Stomach (tissue), 8 donors: ENCODE measurements at regions not wholly inside any gene's neighbourhood (a gene's known extent, or its start where the extent isn't known, plus 50 kb on each side); places are given as distances from the start of the nearest gene placed in this dataset.

ENCODE experiments used
- DNase-seq, 2 donors: peaks; one replicate each; pipeline versions ENCODE4 v3.0.0 to v3.0.0-alpha.2; 2013 to 2019
- H3K27ac ChIP-seq, 5 donors: fragments of 200-600 bp in 4 of 5; sonication (generic) in 4 of 5; one replicate each; pipeline ENCODE4 v1.5.1; 2013 to 2019; ENCODE audit warnings: mild to moderate bottlenecking in 1 of 5, moderate library complexity in 1 of 5
- H3K27me3 ChIP-seq, 3 donors: fragments of 200-600 bp; sonication (generic); one replicate each; pipeline ENCODE4 v1.5.1; 2017 to 2019; ENCODE audit warnings: mixed run types in 1 of 3
- H3K36me3 ChIP-seq, 4 donors: fragments of 200-600 bp; sonication (generic); 1 replicate in 3 of 4; 2 replicates in 1 of 4; pipeline ENCODE4 v1.5.1; 2016 to 2019
- H3K4me1 ChIP-seq, 4 donors: fragments of 200-600 bp; sonication (generic); one replicate each; pipeline ENCODE4 v1.5.1; 2016 to 2019
- H3K4me3 ChIP-seq, 4 donors: fragments of 200-600 bp; sonication (generic) in 3 of 4; one replicate each; pipeline ENCODE4 v1.5.1; 2016 to 2019; ENCODE audit warnings: mild to moderate bottlenecking in 1 of 4
- H3K9me3 ChIP-seq, 4 donors: fragments of 200-600 bp; sonication (generic); one replicate each; pipeline ENCODE4 v1.5.1; 2016 to 2019
- EP300 ChIP-seq: sonication (generic); formaldehyde crosslinking; IDR thresholded peaks from one replicate; pipeline ENCODE4 v1.6.1; 2017; ENCODE audit warnings: antibody characterized with exemption
- POLR2A ChIP-seq, 4 donors: fragments of 450-650 bp; IDR thresholded peaks; one replicate each; pipeline ENCODE4 v1.6.1; 2016; ENCODE audit warnings: antibody characterized with exemption in 4 of 4, control low read depth in 2 of 4, mild to moderate bottlenecking in 1 of 4, moderate library complexity in 1 of 4
- POLR2AphosphoS5 ChIP-seq, 3 donors: sonication (generic); formaldehyde crosslinking; IDR thresholded peaks; one replicate each; pipeline ENCODE4 v1.6.1; 2016; ENCODE audit warnings: antibody characterized with exemption in 3 of 3
- WGBS, 5 donors: extraction: QIAGEN DNeasy Blood & Tissue Kit in 3 of 5; methylation state at CpG; one replicate each; pipeline versions ENCODE4 v1.1.5 to v1.1.7; 2013 to 2018; 5-methylcytosine and 5-hydroxymethylcytosine counted together
- intact Hi-C: fragments of 100-400 bp; cut with DNase I; formaldehyde crosslinking; loops from one replicate; pipeline ENCODE4 v1.15.1; 2023; ENCODE audit warnings: low total_unique reads
- TF ChIP-seq, protein P1 (sequence below), 7 experiments: fragments of 450-650 bp in 4 of 7; fragments of 200-600 bp in 3 of 7; sonication (generic) in 3 of 7; IDR thresholded peaks; one replicate each; pipeline ENCODE4 v1.5.1; 2016 to 2019; ENCODE audit warnings: antibody characterized with exemption in 7 of 7, control low read depth in 2 of 7, mild to moderate bottlenecking in 1 of 7
- donor health status: healthy with polysubstance abuse.
- donor health status: Bipolar disorder and iron deficiency.
- donor health status: healthy.

DNA sequence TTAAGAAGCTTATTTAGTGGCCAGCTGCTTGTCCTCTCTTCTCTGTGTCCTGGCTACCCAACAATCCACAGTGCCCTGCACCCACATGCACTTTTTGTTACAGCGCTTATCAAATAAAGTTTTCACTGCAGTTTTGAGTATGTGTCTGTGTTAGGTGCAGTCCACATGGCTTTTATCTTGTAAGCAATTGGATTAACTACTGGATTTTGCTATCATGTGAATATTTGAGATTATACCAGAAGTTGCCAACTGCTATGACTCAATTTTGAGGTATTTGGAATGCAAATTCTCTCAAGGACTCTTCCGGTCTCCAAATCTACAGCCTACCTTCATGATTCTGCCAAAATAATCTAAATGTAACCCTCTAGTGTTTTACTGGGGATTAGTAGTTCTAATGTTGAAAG lies 690.2 kb downstream of the NR2F1-AS1 start:
- intact Hi-C loops, result no loop called here
- 70 to 89% (median 82%) methylated on average over 2 of the region's 2 CpGs for WGBS, 5 donors
- TF ChIP-seq POLR2AphosphoS5 (IDR thresholded peaks at IDR 0.05), result no peak

DNA sequence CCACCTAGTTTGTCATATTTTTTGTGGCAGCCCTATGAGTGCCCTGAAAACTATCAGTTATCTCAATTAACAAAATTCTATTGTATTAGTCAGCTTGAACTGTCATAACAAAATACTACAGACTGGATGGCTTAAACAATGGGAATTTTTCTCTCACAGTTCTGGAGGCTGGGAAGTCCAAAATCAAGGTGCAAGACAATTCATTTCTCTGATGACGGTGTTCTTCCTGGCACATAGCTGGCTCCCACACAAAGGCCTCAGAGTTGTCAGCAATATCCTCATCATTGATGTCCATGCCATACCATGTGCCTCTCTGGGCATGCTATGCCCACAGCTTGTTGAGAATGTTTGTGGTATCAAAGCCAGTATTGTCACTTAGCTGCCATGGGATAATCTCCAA lies 691.9 kb downstream of the NR2F1-AS1 start:
- H3K27me3 ChIP-seq, result no peaks in the 10 kb centered on the region
- intact Hi-C loops, result no loop called here
- H3K27ac ChIP-seq, result no peak overlapping the region
- no peaks in the 10 kb centered on the region for H3K4me1 ChIP-seq
- H3K36me3 ChIP-seq, result no peaks in the 10 kb centered on the region
- no peak overlapping the region for H3K4me3 ChIP-seq
- H3K9me3 ChIP-seq, result peaks cover 0 to 10% (median 3%) of the 10 kb centered on the region in 4 donors
- WGBS, 5 donors, result 77 to 100% (median 97%) methylated on average over 1 of the region's 1 CpG
- TF ChIP-seq POLR2A (IDR thresholded peaks at IDR 0.05) (no peak), EP300 (no peak), POLR2AphosphoS5 (IDR thresholded peaks at IDR 0.05) (no peak)
- TF ChIP-seq, protein P1, sequence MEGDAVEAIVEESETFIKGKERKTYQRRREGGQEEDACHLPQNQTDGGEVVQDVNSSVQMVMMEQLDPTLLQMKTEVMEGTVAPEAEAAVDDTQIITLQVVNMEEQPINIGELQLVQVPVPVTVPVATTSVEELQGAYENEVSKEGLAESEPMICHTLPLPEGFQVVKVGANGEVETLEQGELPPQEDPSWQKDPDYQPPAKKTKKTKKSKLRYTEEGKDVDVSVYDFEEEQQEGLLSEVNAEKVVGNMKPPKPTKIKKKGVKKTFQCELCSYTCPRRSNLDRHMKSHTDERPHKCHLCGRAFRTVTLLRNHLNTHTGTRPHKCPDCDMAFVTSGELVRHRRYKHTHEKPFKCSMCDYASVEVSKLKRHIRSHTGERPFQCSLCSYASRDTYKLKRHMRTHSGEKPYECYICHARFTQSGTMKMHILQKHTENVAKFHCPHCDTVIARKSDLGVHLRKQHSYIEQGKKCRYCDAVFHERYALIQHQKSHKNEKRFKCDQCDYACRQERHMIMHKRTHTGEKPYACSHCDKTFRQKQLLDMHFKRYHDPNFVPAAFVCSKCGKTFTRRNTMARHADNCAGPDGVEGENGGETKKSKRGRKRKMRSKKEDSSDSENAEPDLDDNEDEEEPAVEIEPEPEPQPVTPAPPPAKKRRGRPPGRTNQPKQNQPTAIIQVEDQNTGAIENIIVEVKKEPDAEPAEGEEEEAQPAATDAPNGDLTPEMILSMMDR (IDR thresholded peaks at IDR 0.05), result no peak
- no peak for DNase-seq

More for the DNA sequence above, 690.2 kb downstream of the NR2F1-AS1 start:
- Histone ChIP-seq H3K27me3 (no peaks in the 10 kb centered on the region), H3K36me3 (no peaks in the 10 kb centered on the region), H3K4me3 (no peak overlapping the region), H3K4me1 (no peaks in the 10 kb centered on the region), H3K9me3 (peaks cover 0 to 10% (median 3%) of the 10 kb centered on the region in 4 donors), H3K27ac (no peak overlapping the region)
- DNase-seq, result no peak

DNA sequence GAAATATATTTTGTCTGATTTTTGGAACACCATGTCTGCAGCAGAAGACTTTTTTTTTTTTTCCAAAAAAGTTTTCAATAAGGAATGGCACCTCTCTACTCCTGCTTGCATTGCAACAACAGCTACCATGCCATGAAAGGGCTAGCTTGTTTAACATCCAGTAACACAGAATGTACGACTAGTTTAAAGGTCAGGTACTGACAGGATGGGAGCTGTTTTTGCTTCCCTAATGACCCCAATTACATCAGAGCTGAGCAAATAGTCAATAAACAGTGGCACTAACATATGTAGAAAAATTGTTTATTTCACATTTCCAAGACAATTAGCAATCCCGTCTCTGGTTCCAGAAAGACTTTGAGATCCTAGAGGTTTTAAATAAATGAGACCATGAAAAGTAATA lies 693.8 kb downstream of the NR2F1-AS1 start:
- WGBS, 5 donors, result 36 to 59% (median 44%) methylated on average over 2 of the region's 2 CpGs

DNA sequence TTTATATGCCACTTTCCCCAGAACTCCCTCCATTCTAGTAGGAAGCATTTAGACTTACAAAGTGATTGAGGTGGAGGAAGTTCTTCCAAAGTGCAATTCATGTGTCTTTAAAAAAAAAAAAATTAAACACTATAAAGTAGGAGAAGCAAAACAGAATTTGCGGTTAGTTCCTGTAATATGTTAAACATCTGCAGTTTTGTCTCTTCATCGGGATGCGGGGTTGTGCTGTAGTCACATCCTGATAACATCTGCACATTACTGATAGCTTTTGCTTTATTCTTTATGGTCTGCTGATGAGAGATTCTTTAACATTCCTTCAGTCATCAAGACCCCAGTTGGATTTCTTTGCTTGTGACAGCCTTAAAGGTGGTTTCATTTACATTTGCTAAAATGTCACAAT lies 694.3 kb downstream of the NR2F1-AS1 start:
- H3K27me3 ChIP-seq, result no peaks in the 10 kb centered on the region
- intact Hi-C loops, result no loop called here
- no peaks in the 10 kb centered on the region for H3K36me3 ChIP-seq
- H3K4me3 ChIP-seq, result no peak overlapping the region
- H3K27ac ChIP-seq, result no peak overlapping the region
- TF ChIP-seq EP300, result no peak
- no peak for TF ChIP-seq POLR2A (IDR thresholded peaks at IDR 0.05)
- TF ChIP-seq, protein P1 (IDR thresholded peaks at IDR 0.05), result no peak
- no peak for TF ChIP-seq POLR2AphosphoS5 (IDR thresholded peaks at IDR 0.05)
- peaks cover 0 to 10% (median 3%) of the 10 kb centered on the region in 4 donors for H3K9me3 ChIP-seq
- no peak for DNase-seq
- WGBS, 5 donors, result 50 to 68% (median 61%) methylated on average over 3 of the region's 3 CpGs
- H3K4me1 ChIP-seq, result no peaks in the 10 kb centered on the region

More for the DNA sequence above, 693.8 kb downstream of the NR2F1-AS1 start:
- H3K27me3 ChIP-seq, result no peaks in the 10 kb centered on the region
- no peak overlapping the region for H3K4me3 ChIP-seq
- DNase-seq, result no peak
- peaks cover 0 to 10% (median 3%) of the 10 kb centered on the region in 4 donors for H3K9me3 ChIP-seq
- no peak overlapping the region for H3K27ac ChIP-seq
- no peak for TF ChIP-seq EP300
- intact Hi-C loops, result no loop called here
- H3K36me3 ChIP-seq, result no peaks in the 10 kb centered on the region
- no peaks in the 10 kb centered on the region for H3K4me1 ChIP-seq

DNA sequence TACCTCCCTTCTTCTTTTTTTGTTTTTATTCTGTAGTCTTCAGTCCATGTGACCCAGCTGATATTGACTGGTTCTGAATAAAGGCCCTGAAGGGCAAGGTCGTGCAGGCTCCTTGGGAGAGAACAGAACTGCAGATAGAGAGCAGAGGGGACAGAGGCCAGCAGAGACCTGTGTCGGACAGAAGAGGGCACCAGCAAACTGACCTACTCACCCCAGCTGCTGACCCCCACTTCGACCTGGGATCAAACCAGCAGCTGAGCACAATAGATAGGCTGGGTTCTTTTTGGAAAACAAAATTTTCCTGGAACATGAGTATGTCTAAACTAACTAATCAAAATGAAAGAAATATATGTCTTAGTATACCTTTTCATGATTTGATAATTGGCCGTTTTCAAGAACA lies 695.1 kb downstream of the NR2F1-AS1 start:
- Histone ChIP-seq H3K36me3 (no peaks in the 10 kb centered on the region), H3K4me3 (no peak overlapping the region), H3K27me3 (no peaks in the 10 kb centered on the region), H3K27ac (no peak overlapping the region), H3K4me1 (no peaks in the 10 kb centered on the region), H3K9me3 (peaks cover 0 to 10% (median 3%) of the 10 kb centered on the region in 4 donors)
- intact Hi-C loops, result no loop called here
- DNase-seq, result no peak
- 37 to 52% (median 38%) methylated on average over 4 of the region's 4 CpGs for WGBS, 5 donors
- TF ChIP-seq EP300 (no peak), POLR2A (IDR thresholded peaks at IDR 0.05) (no peak), POLR2AphosphoS5 (IDR thresholded peaks at IDR 0.05) (no peak)
- TF ChIP-seq, protein P1 (IDR thresholded peaks at IDR 0.05), result no peak
